ENCODE measurements at regions not wholly inside any gene's neighbourhood (a gene's known extent, or its start where the extent isn't known, plus 50 kb on each side); places are given as distances from the start of the nearest gene placed in this dataset.
"Not testable (repeated sequence)": the region's sequence is repeated elsewhere in the genome, so short reads cannot be mapped to it uniquely, and the experiment has no call there.

GRCh38 chr2:22175003-22175402 is 1051.2 kb downstream of the TDRD15 start:
- ATAC-seq = no peak

GRCh38 chr2:22185251-22185650 is 1061.5 kb downstream of the TDRD15 start:
- no peak for ATAC-seq

GRCh38 chr2:22186261-22186828 is 1062.6 kb downstream of the TDRD15 start:
- ATAC-seq = not testable (repeated sequence)

GRCh38 chr2:22189893-22190480 is 1066.2 kb downstream of the TDRD15 start:
- no peak for ATAC-seq

- ATAC-seq = no peak
These were observed 1070.5 kb downstream of the TDRD15 start for GRCh38 chr2:22194218-22194617.

GRCh38 chr2:22196806-22197205 is 1073.0 kb downstream of the TDRD15 start:
- no peak for ATAC-seq

GRCh38 chr2:22198381-22199283 is 1074.9 kb downstream of the TDRD15 start:
- ATAC-seq = no peak

- no peak for ATAC-seq
These were observed 1076.2 kb downstream of the TDRD15 start for GRCh38 chr2:22199994-22200393.

GRCh38 chr2:22209545-22209944 is 1085.8 kb downstream of the TDRD15 start:
- no peak for ATAC-seq

GRCh38 chr2:22213237-22213636 is 1089.5 kb downstream of the TDRD15 start:
- ATAC-seq = no peak

- no peak for ATAC-seq
These were observed 1091.7 kb downstream of the TDRD15 start for GRCh38 chr2:22215517-22215916.

- no peak for ATAC-seq
These were observed 1094.1 kb downstream of the TDRD15 start for GRCh38 chr2:22217881-22218280.

GRCh38 chr2:22221006-22221405 is 1097.2 kb downstream of the TDRD15 start:
- ATAC-seq = no peak

GRCh38 chr2:22238967-22239366 is 1115.2 kb downstream of the TDRD15 start:
- no peak for ATAC-seq

- no peak for ATAC-seq
These were observed 1123.7 kb downstream of the TDRD15 start for GRCh38 chr2:22247466-22247865.

GRCh38 chr2:22248851-22249250 is 1125.1 kb downstream of the TDRD15 start:
- no peak for ATAC-seq

- ATAC-seq = no peak
These were observed 1129.4 kb downstream of the TDRD15 start for GRCh38 chr2:22253171-22253570.

- no peak for ATAC-seq
These were observed 1123.8 kb upstream of the KLHL29 start for GRCh38 chr2:22261165-22261564.

GRCh38 chr2:22270341-22270740 is 1114.6 kb upstream of the KLHL29 start:
- ATAC-seq = no peak

GRCh38 chr2:22273853-22274252 is 1111.1 kb upstream of the KLHL29 start:
- ATAC-seq = no peak

GRCh38 chr2:22274661-22275060 is 1110.3 kb upstream of the KLHL29 start:
- ATAC-seq = no peak

GRCh38 chr2:22276696-22277095 is 1108.3 kb upstream of the KLHL29 start:
- ATAC-seq = no peak

GRCh38 chr2:22279541-22279940 is 1105.4 kb upstream of the KLHL29 start:
- ATAC-seq = no peak

- no peak for ATAC-seq
These were observed 1103.9 kb upstream of the KLHL29 start for GRCh38 chr2:22281033-22281432.

Data from esophagus mucosa (tissue), 1 donor.